Endothelial cell of umbilical vein (primary cell): ENCODE measurements at regions not wholly inside any gene's neighbourhood (a gene's known extent, or its start where the extent isn't known, plus 50 kb on each side); places are given as distances from the start of the nearest gene placed in this dataset.

Experiments
- BruUV-seq: library from RNA; stranded (reverse); fragments of 400-500 nt; replicated peaks from 2 replicates; lab custom pipeline; 2021; lab: Mats Ljungman, UMichigan
- CTCF ChIA-PET: fragments of 300-600, 350-600 bp; sonication (Branson Sonifier 250); formaldehyde crosslinking; loops from one replicate; lab custom pipeline; 2021; ENCODE audit warnings: antibody characterized with exemption, inconsistent platforms; lab: Charles Lee
- POLR2A ChIA-PET: fragments of 300-600, 350-600 bp; sonication (Branson Sonifier 250); formaldehyde crosslinking; loops from one replicate; lab custom pipeline; 2021; ENCODE audit warnings: antibody characterized with exemption, inconsistent platforms; lab: Charles Lee
- DNase-seq: peaks from one replicate; pipeline ENCODE4 v3.0.0-alpha.2; 2011; ENCODE audit warnings: low read depth, low spot score
- FAIRE-seq: peaks from 2 replicates; lab custom pipeline; 2011; peaks lifted over from hg19 to GRCh38; lab: Jason Lieb, UNC
- H2AFZ ChIP-seq: 2 replicates; pipeline ENCODE4 v1.6.0; 2012; ENCODE audit warnings: low read depth, low read length, control low read depth, inconsistent platforms
- H3K27ac ChIP-seq: 2 replicates; pipeline ENCODE4 v1.5.1; 2011; ENCODE audit warnings: low read depth, mild to moderate bottlenecking, control low read depth, low read length, moderate library complexity; ENCODE audit not compliant: insufficient read depth
- H3K27me3 ChIP-seq, 2 experiments: 2 replicates each; pipeline versions ENCODE4 v1.6.0 to v1.6.1; 2011; ENCODE audit warnings: low read length in 2 of 2, mixed read lengths in 1 of 2; ENCODE audit not compliant: control insufficient read depth in 2 of 2, insufficient read depth in 2 of 2
- H3K36me3 ChIP-seq, 2 experiments: 2 replicates in 1 of 2; 3 replicates in 1 of 2; pipeline ENCODE4 v1.5.1; 2011; ENCODE audit warnings: low read length in 2 of 2, mild to moderate bottlenecking in 1 of 2, moderate library complexity in 1 of 2; ENCODE audit not compliant: control insufficient read depth in 2 of 2, insufficient read depth in 2 of 2; ENCODE audit errors: extremely low read depth in 1 of 2
- H3K4me1 ChIP-seq: 3 replicates; pipeline ENCODE4 v1.5.1; 2011; ENCODE audit warnings: mild to moderate bottlenecking, low read length; ENCODE audit not compliant: control insufficient read depth, insufficient read depth; ENCODE audit errors: extremely low read depth
- H3K4me2 ChIP-seq: 2 replicates; pipeline ENCODE4 v1.6.1; 2011; ENCODE audit warnings: low read length, control low read depth, mixed read lengths; ENCODE audit not compliant: insufficient read depth
- H3K4me3 ChIP-seq, 3 experiments: fragments of 200-600 bp in 1 of 3; sonication (generic), shearing (Covaris generic) in 1 of 3; replicated peaks in 1 of 3; 2 replicates each; pipeline ENCODE4 v1.5.1; 2011 to 2016; ENCODE audit warnings: control low read depth in 3 of 3, low read length in 3 of 3, mild to moderate bottlenecking in 2 of 3, inconsistent platforms in 1 of 3, low read depth in 1 of 3, moderate library complexity in 1 of 3; ENCODE audit not compliant: insufficient read depth in 1 of 3
- H3K79me2 ChIP-seq: 2 replicates; pipeline ENCODE4 v1.6.0; 2012; ENCODE audit warnings: low read length, inconsistent platforms; ENCODE audit not compliant: control insufficient read depth, insufficient read depth
- H3K9ac ChIP-seq: replicated peaks from 2 replicates; pipeline ENCODE3; 2011; ENCODE audit warnings: low read length, control low read depth; ENCODE audit not compliant: insufficient read depth; ENCODE audit errors: extremely low read depth
- H3K9me1 ChIP-seq: replicated peaks from 3 replicates; pipeline ENCODE4 v1.6.0; 2011; ENCODE audit warnings: mild to moderate bottlenecking, low read length; ENCODE audit not compliant: control insufficient read depth, insufficient read depth; ENCODE audit errors: extremely low read depth
- H3K9me3 ChIP-seq: replicated peaks from 2 replicates; pipeline ENCODE4 v1.5.1; 2012; ENCODE audit warnings: low read length, inconsistent platforms; ENCODE audit not compliant: control insufficient read depth, insufficient read depth
- H4K20me1 ChIP-seq: replicated peaks from 2 replicates; pipeline ENCODE3; 2011; ENCODE audit warnings: mild to moderate bottlenecking, low read length; ENCODE audit not compliant: control insufficient read depth, insufficient read depth; ENCODE audit errors: extremely low read depth
- CTCF ChIP-seq, 2 donors: IDR thresholded peaks; 1 replicate in 1 of 2; 2 replicates in 1 of 2; pipeline ENCODE4 v1.5.1; 2011; ENCODE audit warnings: low read length in 2 of 2, mild to moderate bottlenecking in 2 of 2, moderate library complexity in 2 of 2, control low read depth in 1 of 2, inconsistent platforms in 1 of 2, low read depth in 1 of 2; ENCODE audit not compliant: insufficient read depth in 1 of 2; ENCODE audit errors: extremely low read depth in 1 of 2
- EZH2 ChIP-seq: IDR thresholded peaks from 2 replicates; pipeline ENCODE4 v1.6.1; 2012; ENCODE audit warnings: borderline replicate concordance, low read depth, mild to moderate bottlenecking, moderate library complexity, low read length, inconsistent platforms; ENCODE audit not compliant: severe bottlenecking
- FOS ChIP-seq: IDR thresholded peaks from 2 replicates; pipeline ENCODE4 v1.6.1; 2011; ENCODE audit warnings: mild to moderate bottlenecking, low read length, moderate library complexity, borderline replicate concordance; ENCODE audit not compliant: insufficient read depth
- GATA2 ChIP-seq: IDR thresholded peaks from 2 replicates; pipeline ENCODE4 v1.7.0; 2011; ENCODE audit warnings: low read depth, mild to moderate bottlenecking, moderate library complexity, mixed read lengths, low read length; ENCODE audit not compliant: insufficient read length, insufficient read depth
- JUN ChIP-seq: IDR thresholded peaks from 2 replicates; pipeline ENCODE4 v1.6.1; 2011; ENCODE audit warnings: borderline replicate concordance, low read depth; ENCODE audit not compliant: insufficient read length, insufficient read depth
- MAX ChIP-seq: IDR thresholded peaks from 2 replicates; pipeline ENCODE4 v1.6.1; 2011; ENCODE audit not compliant: insufficient read depth, insufficient read length
- MYC ChIP-seq: IDR thresholded peaks from one replicate; pipeline ENCODE4 v1.6.1; 2011; ENCODE audit warnings: mild to moderate bottlenecking, low read depth, low read length
- dilution Hi-C: fragments of 300-500 bp; cut with MboI; formaldehyde crosslinking; loops from one replicate; pipeline ENCODE4 v1.15.0; 2019; ENCODE audit warnings: low sequenced_read_pairs; ENCODE audit not compliant: extremely low pct_ligation_motif_present
- intact Hi-C: fragments of 100-400 bp; cut with micrococcal nuclease; formaldehyde crosslinking; loops from one replicate; pipeline ENCODE4 v1.10.0; 2022

GRCh38 chr13:67632590-67632989 lies 402.5 kb upstream of the PCDH9 start:
- ChIA-PET POLR2A (no interaction called here), CTCF (no interaction called here)
- Histone ChIP-seq H3K27me3 (no peaks in the 10 kb centered on the region), H3K9me1 (no peaks in the 10 kb centered on the region), H3K79me2 (no peaks in the 10 kb centered on the region), H3K36me3 (no peaks in the 10 kb centered on the region), H3K9me3 (no peaks in the 10 kb centered on the region), H3K27ac (no peak overlapping the region), H3K4me2 (no peak overlapping the region), H3K4me1 (no peaks in the 10 kb centered on the region), H3K4me3 (no peak overlapping the region), H2AFZ (no peak overlapping the region), H3K9ac (no peak overlapping the region), H4K20me1 (no peaks in the 10 kb centered on the region)
- TF ChIP-seq FOS (no peak), EZH2 (no peak), JUN (peak; percentile 43), MAX (no peak)
- BruUV-seq, result no TSS peak
- no peak for FAIRE-seq
- dilution Hi-C loops (no loop called here), intact Hi-C loops (no loop called here)
- DNase-seq, result no peak

- Histone ChIP-seq H3K9me1 (no peaks in the 10 kb centered on the region), H3K27ac (no peak overlapping the region), H4K20me1 (no peaks in the 10 kb centered on the region), H3K4me3 (no peak overlapping the region), H3K4me2 (no peak overlapping the region), H3K4me1 (no peaks in the 10 kb centered on the region), H3K9me3 (no peaks in the 10 kb centered on the region), H3K27me3 (no peaks in the 10 kb centered on the region), H2AFZ (no peak overlapping the region), H3K79me2 (no peaks in the 10 kb centered on the region), H3K9ac (no peak overlapping the region), H3K36me3 (no peaks in the 10 kb centered on the region)
- BruUV-seq, result no TSS peak
- dilution Hi-C loops, result no loop called here
- FAIRE-seq (no peak), DNase-seq (no peak)
- TF ChIP-seq EZH2, result no peak
- TF ChIP-seq MYC, result no peak
- TF ChIP-seq CTCF (IDR thresholded peaks at IDR 0.05; ENCODE audit: extremely low read depth in 1 of 2, insufficient read depth in 1 of 2, low read depth in 1 of 2, low read length in 2 of 2), result no peak
- TF ChIP-seq GATA2, result no peak
- ChIA-PET POLR2A (no interaction called here), CTCF (no interaction called here)
- intact Hi-C loops, result no loop called here
These were observed 400.5 kb upstream of the PCDH9 start for GRCh38 chr13:67630640-67631039.
